Prostate gland (tissue), 2 donors: ENCODE measurements at regions not wholly inside any gene's neighbourhood (a gene's known extent, or its start where the extent isn't known, plus 50 kb on each side); places are given as distances from the start of the nearest gene placed in this dataset.

Experiments
- DNase-seq: peaks from one replicate; pipeline ENCODE4 v3.0.0-alpha.2; 2019; ENCODE audit warnings: low spot score
- H3K27ac ChIP-seq, 2 donors: fragments of 200-600 bp; sonication (generic); 2 replicates each; pipeline ENCODE4 v1.5.1; 2017 to 2019
- H3K27me3 ChIP-seq: fragments of 200-600 bp; sonication (generic); replicated peaks from 2 replicates; pipeline ENCODE4 v1.5.1; 2019; ENCODE audit not compliant: insufficient read depth
- H3K36me3 ChIP-seq, 2 donors: fragments of 200-600 bp; sonication (generic); 1 replicate in 1 of 2; 2 replicates in 1 of 2; pipeline versions ENCODE4 v1.5.1 to v1.8.1; 2017 to 2019
- H3K4me1 ChIP-seq: fragments of 200-600 bp; sonication (generic); replicated peaks from 2 replicates; pipeline ENCODE4 v1.5.1; 2019
- H3K4me3 ChIP-seq, 2 donors: fragments of 200-600 bp; sonication (generic); 2 replicates each; pipeline ENCODE4 v1.5.1; 2017 to 2019
- H3K9me3 ChIP-seq: fragments of 200-600 bp; sonication (generic); 2 replicates; pipeline ENCODE4 v1.5.1; 2017
- CTCF ChIP-seq, 4 experiments: fragments of 200-600 bp in 2 of 4; fragments of 450-650 bp in 2 of 4; sonication (generic) in 2 of 4; IDR thresholded peaks; 1 replicate in 3 of 4; 2 replicates in 1 of 4; pipeline ENCODE4 v1.5.1; 2016 to 2019; ENCODE audit warnings: antibody characterized with exemption in 4 of 4, mild to moderate bottlenecking in 2 of 4, moderate library complexity in 2 of 4
- POLR2A ChIP-seq: fragments of 450-650 bp; IDR thresholded peaks from one replicate; pipeline ENCODE4 v1.6.1; 2016; ENCODE audit warnings: antibody characterized with exemption, mild to moderate bottlenecking
- POLR2AphosphoS5 ChIP-seq: sonication (generic); formaldehyde crosslinking; IDR thresholded peaks from one replicate; pipeline ENCODE4 v1.6.1; 2017; ENCODE audit warnings: antibody characterized with exemption
- WGBS: methylation state at CpG from one replicate; pipeline ENCODE4 v1.1.5; 2018; 5-methylcytosine and 5-hydroxymethylcytosine counted together
- intact Hi-C: fragments of 100-400 bp; cut with DNase I; formaldehyde crosslinking; loops from one replicate; pipeline ENCODE4 v1.14.2; 2022

DNA sequence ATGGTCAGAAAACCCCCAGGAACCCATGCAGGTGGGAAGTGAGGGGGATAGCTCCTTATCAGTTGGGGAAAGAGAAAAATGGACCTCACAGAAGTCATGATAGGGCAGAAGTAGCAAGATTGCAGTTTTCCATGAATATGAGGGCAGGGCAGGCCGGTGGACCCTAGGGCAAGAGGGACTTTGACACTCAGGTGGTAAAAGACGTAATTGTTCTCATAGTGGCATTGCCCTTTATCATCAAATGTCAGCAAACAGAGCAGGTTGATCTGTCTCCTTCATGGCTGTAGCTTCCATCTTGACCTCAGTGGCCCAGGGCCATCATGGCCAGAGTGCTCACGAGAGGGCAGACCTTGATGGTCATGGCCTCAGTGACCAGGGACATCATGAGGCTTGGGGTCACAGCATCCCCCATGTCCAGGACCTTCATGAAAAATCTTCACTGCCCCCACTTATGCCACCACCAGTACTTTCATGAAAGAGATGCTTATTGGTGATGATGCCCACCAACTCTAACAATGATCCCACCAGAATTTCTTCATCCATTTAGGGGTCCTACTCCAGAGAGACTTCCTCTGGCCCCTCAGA is 127.1 kb downstream of the SNX19 start:
- no peak overlapping the region for H3K27ac ChIP-seq
- no peaks in the 10 kb centered on the region for H3K36me3 ChIP-seq
- no peak for DNase-seq
- H3K4me3 ChIP-seq: no peak overlapping the region
- no peak for TF ChIP-seq POLR2AphosphoS5
- intact Hi-C loops: no loop called here
- H3K4me1 ChIP-seq: no peaks in the 10 kb centered on the region
- no peaks in the 10 kb centered on the region for H3K27me3 ChIP-seq
- 93% methylated on average over 3 of the region's 3 CpGs for WGBS
- H3K9me3 ChIP-seq: no peaks in the 10 kb centered on the region

DNA sequence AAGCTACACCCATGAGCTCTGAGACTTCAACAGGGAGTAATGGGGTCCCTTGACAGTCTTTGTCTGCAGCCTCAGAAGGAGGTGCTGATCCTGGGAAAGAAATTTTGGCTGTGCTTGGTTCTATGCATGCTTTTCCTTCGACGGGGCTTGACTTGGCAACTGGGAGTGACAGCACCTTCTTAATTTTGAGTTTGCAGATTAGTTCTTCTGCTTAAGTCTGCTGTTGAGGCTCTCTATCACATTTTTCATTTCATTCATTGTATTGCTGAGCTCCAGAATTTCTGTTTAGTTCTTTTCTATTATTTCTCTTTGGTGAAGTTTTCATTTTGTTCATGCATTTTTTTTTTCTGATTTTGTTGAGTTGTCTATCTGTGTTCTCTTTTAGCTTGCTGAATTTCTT is 125.6 kb downstream of the SNX19 start:
- Histone ChIP-seq H3K4me1 (no peaks in the 10 kb centered on the region), H3K27me3 (no peaks in the 10 kb centered on the region), H3K4me3 (no peak overlapping the region), H3K36me3 (no peaks in the 10 kb centered on the region), H3K9me3 (no peaks in the 10 kb centered on the region), H3K27ac (no peak overlapping the region)
- intact Hi-C loops: no loop called here
- WGBS: 88% methylated on average over 2 of the region's 2 CpGs
- no peak for TF ChIP-seq CTCF (IDR thresholded peaks at IDR 0.05)
- no peak for TF ChIP-seq POLR2AphosphoS5
- no peak for TF ChIP-seq POLR2A
- DNase-seq: no peak

GRCh38 chr11:130792772-130793171 is 123.5 kb downstream of the SNX19 start:
- no peak overlapping the region for H3K27ac ChIP-seq

GRCh38 chr11:130796828-130797227 is 119.5 kb downstream of the SNX19 start:
- H3K9me3 ChIP-seq: no peaks in the 10 kb centered on the region
- DNase-seq: no peak
- no peak overlapping the region for H3K4me3 ChIP-seq
- H3K27ac ChIP-seq: no peak overlapping the region
- 98% methylated on average over 2 of the region's 2 CpGs for WGBS
- no peaks in the 10 kb centered on the region for H3K36me3 ChIP-seq
- intact Hi-C loops: no loop called here
- no peaks in the 10 kb centered on the region for H3K4me1 ChIP-seq
- no peaks in the 10 kb centered on the region for H3K27me3 ChIP-seq
- no peak for TF ChIP-seq POLR2AphosphoS5

More at GRCh38 chr11:130792772-130793171, 123.5 kb downstream of the SNX19 start:
- no peak for DNase-seq
- no peaks in the 10 kb centered on the region for H3K36me3 ChIP-seq
- no peak overlapping the region for H3K4me3 ChIP-seq
- H3K9me3 ChIP-seq: no peaks in the 10 kb centered on the region
- TF ChIP-seq CTCF (IDR thresholded peaks at IDR 0.05): no peak
- no peak for TF ChIP-seq POLR2A
- no peak for TF ChIP-seq POLR2AphosphoS5
- intact Hi-C loops: no loop called here
- no peaks in the 10 kb centered on the region for H3K27me3 ChIP-seq
- H3K4me1 ChIP-seq: no peaks in the 10 kb centered on the region

DNA sequence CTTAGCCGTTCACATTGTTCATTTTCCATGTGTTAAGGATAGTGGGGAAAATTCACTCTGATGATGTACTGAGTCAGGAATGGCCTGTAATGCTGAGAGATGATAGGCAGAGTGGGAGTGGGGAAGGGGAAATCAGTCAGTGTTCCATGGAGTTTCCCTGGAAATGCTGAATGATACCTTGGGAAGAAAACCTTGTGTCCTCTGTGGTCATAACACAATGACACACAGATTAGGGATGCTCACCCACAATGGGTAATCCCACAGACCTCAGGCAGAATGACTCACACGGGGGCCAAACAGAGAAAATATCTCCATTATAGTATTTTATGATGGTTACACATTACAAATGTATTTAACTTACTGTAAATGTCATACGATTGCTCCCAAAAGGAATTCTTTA is 118.0 kb downstream of the SNX19 start:
- Histone ChIP-seq H3K27ac (no peak overlapping the region), H3K36me3 (no peaks in the 10 kb centered on the region), H3K4me1 (no peaks in the 10 kb centered on the region), H3K4me3 (no peak overlapping the region), H3K27me3 (no peaks in the 10 kb centered on the region), H3K9me3 (no peaks in the 10 kb centered on the region)
- no peak for DNase-seq
- no peak for TF ChIP-seq POLR2A
- TF ChIP-seq CTCF (IDR thresholded peaks at IDR 0.05): no peak
- no peak for TF ChIP-seq POLR2AphosphoS5
- intact Hi-C loops: no loop called here
- 75% methylated on average over 3 of the region's 3 CpGs for WGBS

DNA sequence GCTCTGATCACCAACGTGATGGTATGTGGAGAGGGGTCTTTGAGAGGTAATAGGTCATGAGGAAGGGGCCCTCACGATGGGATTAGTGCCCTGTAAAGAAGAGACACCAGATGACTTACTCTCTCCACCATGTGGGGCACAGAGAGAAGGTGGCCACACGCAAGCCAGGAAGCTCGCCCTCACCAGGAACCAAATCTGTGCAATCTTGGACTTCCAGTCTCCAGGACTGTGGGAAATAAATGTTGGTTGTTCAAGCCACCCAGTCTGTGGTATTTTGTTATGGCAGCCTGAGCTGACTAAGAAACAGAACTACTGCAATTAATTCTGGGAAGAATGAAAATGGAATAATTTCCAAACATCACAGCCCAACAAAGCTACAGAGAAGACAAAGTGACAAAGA is 117.5 kb downstream of the SNX19 start:
- intact Hi-C loops: no loop called here
- no peak for DNase-seq
- 90% methylated on average over 4 of the region's 4 CpGs for WGBS

More for the DNA sequence above, 117.5 kb downstream of the SNX19 start:
- H3K36me3 ChIP-seq: no peaks in the 10 kb centered on the region
- no peak for TF ChIP-seq POLR2A
- no peak overlapping the region for H3K27ac ChIP-seq
- no peaks in the 10 kb centered on the region for H3K4me1 ChIP-seq
- no peak overlapping the region for H3K4me3 ChIP-seq
- H3K27me3 ChIP-seq: no peaks in the 10 kb centered on the region
- no peaks in the 10 kb centered on the region for H3K9me3 ChIP-seq
